ENCODE measurements at regions not wholly inside any gene's neighbourhood (a gene's known extent, or its start where the extent isn't known, plus 50 kb on each side); places are given as distances from the start of the nearest gene placed in this dataset.

DNA sequence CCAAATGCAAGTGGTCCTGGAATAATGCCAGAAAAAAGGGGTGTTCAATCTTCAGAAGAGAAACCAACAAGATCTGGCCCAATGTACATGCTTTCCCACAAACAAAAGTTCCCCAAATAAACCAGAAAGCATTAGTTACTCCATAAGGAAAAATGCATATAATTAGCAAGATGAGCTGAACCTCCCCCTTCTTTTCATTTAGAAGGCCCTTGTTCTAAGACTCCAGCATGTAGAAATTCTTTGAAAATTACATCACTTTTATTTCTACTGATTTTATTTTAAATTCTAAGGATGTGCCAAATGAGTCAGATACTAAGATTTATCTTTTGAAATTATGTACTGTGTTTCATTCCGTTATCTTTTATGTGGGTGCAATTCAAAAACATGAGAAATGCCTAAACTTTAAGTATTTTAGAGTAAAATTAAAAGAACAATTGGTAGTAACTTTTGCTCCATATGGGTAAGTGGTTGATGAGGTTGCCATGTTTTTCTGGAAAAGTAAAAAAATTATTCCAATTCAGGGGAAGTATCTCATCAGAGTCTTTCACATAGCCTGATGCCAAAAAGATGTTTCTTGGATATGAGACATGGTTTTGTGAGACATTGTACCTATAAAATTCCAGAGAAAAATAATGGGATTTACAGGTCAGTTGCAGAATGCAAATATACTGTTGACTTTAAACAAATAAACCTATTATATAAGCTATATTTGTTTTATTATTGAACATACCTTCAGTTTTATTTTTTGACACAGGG lies 106.5 kb upstream of the CCDC112 start:
- no peak for DNase-seq

DNA sequence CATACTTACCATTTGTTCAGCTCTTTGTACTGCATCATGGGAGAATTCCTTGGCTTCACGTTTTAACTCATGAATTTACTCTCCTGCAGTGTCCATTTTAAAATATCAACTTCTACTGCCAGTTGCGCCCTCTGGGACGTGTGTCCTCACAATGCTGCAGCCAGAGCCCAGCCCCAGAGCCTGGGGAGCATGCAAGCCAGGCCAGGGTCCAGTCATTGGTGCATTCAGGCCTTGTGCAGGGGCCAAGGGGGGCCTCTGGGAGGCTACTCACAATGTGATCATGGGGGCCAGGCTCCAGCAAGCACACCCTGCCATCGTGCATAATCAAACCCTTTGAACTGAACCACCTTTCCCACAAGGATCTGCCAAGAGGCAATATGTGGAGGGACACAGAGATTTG lies 105.6 kb upstream of the CCDC112 start:
- DNase-seq = no peak

DNA sequence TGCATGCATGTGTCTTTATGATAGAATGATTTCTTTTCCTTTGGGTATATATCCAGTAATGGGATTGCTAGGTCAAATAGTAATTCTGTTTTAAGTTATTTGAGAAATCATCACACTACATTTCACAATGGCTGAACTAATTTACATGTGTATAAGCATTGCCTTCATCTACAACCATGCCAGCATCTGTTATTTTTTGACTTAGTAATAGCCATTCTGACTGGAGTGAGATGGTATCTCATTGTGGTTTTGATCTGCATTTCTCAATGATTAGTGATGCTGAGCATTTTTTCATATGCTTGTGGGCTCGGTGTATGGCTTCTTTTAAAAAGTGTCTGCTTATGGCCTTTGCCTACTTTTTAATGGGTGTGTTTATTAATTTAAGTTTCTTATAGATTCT lies 102.3 kb upstream of the CCDC112 start:
- DNase-seq = no peak

DNA sequence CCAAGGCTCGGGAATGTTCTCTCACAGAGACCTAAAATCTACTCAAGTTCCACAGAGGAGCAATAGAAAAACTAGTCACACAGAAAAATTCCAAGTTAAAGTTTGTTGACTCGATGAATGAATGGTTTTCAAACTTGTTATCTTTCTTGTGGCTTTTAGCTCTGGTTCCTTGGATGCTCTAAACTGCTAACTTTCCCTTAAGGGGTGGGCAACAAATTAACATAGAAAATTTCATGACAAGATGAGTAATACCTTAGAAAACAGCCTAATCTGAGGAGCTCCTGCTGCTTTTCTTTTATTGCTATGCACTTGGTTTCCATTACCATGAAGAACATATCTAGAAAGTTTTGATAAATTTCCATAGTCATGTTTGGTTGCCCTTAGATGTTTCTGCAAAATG lies 100.2 kb upstream of the CCDC112 start:
- DNase-seq = no peak

DNA sequence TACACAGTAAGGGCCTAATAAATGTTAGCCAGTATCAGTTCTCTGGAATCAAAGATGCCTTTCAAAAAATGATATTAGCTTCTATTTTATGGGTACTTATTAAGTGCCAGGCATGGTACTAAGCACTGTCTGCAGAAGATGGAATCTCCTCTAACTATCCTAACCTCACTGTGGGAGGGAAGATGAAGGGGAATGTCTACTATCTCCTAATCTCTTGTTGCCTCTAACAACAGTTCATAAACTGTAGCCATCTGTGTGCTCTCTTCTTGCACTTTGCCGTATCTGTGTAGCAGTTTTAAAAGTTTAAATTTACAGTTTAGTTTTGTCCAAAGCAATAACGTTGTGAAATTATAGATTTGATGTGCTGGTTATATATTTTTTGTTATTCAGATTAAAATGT lies 99.6 kb upstream of the CCDC112 start:
- DNase-seq = no peak

DNA sequence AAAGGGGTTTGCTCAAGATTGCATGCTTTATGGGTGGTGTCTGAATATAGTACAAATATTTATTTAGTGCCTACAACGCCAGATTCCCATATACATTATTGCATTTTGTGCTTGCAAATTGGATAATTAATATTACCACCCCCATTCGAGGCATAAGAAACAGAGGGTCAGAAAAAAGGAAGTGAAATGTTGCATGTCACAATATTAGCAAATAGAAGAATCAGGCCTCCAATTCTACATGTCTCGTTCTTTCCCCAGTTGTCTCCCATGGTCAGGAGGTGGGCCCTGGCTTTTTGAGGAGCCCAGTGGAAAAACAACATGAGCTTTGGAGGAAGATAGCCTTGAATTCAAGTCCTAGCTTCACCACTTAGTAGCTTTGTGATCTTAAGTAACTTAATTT lies 98.1 kb upstream of the CCDC112 start:
- DNase-seq = no peak

DNA sequence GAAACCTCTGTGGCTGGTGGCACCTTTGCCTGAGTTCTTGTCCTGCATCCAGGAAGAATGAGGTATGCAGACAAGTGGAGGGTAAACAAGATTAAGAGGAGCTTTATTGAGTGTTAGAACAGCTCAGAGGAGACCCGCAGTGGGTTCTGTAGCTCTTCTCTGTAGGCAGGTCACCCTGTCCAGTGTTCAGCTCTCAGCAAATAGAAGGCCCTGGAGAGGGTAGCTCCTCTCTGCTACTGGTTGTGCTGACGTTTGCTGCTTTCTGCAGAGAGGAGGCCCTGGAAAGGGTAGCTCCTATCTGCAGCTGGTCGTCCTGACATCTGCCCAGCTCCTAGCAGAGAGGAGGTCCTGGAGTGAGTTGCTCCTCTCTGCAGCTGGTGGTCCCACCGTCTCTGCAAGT lies 96.8 kb upstream of the CCDC112 start:
- no peak for DNase-seq

DNA sequence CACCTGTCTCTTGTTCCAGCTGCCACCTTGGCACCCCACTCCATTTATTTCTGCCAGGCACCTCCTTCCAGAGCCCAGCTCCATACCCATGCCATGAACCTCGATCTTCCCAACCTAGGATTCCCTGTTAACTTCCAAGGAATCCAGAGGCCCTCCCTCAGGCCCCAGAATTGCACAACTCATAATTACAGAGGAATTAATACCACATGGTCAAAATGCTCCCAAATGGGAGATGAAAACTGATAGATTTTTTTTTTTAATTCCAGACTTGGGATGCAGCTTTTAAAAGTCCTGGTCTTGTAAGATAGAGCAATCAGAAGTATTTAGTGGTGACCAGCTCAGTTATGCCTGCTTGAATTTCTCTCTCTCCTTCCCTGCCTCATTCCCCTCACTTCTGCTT lies 96.2 kb upstream of the CCDC112 start:
- DNase-seq = no peak

DNA sequence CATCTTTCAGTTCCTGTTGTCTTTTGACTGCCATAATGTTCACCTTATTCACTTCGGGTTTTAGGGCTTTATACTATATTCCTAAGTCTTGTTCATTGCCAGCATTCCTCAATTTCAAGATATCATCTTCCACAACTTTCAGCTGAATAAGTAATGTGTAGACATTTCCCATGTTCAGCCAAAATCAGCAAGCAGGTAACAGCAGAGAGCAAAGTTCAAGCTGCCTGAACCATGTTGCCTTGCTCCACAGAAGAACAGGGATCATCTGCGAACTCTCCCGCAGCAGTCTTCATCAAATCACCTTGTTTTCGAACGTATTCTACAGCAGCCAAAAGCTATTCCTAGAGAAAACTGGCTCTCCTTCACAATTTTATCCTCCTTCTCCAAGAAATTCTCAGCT lies 95.3 kb upstream of the CCDC112 start:
- no peak for DNase-seq

DNA sequence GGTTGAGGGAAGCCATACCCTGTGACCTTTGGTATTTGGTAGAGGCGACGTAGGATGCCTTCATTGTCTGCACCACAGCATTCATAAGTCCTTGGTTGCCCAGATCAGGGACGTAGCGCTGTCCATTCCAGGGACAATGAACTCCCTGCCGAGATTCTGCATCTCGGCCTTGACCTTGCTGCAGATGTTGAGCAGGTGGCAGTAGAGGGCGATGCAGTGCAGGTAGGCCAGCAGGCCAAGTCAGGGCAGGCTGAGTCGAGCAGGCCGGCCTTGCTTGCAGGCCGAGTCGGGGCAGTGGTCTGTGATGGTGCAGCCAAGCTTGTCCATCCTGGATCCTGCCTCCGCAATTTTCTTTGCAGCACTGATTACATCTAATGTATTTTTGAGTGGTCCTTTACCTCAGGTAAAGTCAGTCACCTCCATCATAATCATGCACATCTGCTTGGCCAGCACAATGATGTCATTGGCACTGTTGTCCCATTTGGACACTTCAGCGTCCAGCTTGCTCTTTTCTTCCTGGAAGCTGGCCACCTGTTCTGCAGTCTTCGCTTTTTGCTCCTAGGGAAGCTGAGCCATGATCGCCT lies 93.4 kb upstream of the CCDC112 start:
- DNase-seq = no peak

DNA sequence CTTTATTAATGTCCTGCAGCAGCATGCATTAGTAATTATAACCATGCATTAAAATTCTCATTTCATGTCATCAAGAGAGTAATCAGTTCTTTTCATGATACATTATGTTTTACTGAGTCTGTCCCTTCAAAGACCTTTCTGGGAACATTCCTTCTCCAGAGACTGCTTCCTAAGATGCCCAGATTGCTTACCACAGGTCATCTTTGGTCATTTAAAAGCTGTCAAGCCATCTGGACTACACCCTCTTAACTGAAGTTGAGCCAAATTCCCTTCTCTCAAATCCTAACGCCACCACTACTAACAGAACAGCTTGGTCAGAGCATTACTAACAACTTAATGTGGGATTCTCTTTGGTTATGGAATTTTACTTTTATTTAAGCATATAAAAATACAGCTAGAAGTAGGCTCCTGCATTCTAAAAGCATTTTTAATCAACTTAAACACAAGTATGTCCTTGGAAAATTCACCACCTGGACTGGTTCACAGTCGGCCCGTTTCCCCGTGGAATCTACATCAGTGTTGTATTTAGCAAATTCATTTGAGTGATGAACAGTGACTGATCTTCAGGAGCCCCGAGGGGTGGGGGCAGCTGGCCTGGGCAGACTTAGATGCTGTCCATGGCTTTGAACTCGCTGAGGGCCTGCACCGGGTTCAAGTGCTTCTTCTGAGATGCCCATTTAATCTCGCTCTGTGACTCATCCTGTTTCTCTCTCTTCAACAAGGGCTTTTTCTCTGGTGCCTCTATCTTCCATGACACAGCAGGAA lies 92.8 kb upstream of the CCDC112 start:
- DNase-seq = no peak

DNA sequence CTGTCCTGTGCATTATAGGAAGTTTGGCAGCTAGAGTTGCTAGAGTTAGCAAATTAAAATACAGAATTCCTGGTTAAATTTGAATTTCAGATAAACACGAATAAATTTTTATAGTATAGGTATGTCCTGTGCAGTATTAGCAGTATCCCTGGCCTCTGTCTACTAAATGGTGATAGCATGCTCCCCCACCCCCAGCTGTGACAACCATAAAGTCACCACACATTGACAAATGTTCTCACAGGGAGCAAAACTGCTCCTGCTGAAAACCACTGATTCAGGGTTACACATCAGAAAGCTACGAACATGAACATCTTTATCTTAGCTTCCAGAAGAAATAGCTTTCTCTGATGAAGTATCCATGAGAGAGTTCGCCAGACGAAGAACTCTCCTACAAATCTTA lies 91.8 kb upstream of the CCDC112 start:
- DNase-seq = no peak

DNA sequence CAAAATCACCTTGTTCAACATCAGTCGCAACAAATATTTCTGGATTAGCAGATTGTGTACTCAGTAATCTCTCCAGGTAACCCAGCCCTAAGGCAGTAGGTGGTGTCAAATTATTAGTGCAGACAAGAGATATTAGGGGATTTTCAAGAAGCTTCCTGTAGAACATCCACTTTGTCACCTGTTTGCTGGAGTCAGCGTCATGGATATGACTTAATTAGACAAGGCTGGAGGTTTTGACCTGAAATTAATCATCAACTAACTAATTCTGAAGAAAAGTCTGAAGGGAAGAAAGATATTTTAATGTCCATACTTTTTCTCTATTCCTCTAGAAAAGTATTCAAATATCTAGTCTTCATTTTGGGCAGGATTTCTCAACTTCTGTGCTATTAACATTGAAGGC lies 91.4 kb upstream of the CCDC112 start:
- no peak for DNase-seq

DNA sequence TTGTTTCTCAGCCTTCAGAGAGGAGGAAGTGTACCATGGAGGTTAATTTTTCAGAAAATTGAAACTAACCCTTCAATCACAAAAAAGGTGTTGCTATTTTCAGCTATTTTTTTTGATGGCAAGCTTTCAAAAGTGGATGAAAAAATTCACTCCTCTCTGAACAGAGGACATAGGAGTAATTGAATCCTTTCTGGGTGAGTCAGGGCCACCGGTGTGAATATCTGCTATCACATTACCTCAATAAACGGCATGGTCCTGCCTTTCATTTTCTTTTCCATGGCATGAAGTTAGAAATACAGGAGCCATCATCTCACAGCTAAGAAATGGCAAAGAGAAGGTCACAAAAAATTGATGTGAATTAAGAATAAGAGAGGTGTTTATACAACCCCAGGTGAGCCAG lies 90.2 kb upstream of the CCDC112 start:
- no peak for DNase-seq

DNA sequence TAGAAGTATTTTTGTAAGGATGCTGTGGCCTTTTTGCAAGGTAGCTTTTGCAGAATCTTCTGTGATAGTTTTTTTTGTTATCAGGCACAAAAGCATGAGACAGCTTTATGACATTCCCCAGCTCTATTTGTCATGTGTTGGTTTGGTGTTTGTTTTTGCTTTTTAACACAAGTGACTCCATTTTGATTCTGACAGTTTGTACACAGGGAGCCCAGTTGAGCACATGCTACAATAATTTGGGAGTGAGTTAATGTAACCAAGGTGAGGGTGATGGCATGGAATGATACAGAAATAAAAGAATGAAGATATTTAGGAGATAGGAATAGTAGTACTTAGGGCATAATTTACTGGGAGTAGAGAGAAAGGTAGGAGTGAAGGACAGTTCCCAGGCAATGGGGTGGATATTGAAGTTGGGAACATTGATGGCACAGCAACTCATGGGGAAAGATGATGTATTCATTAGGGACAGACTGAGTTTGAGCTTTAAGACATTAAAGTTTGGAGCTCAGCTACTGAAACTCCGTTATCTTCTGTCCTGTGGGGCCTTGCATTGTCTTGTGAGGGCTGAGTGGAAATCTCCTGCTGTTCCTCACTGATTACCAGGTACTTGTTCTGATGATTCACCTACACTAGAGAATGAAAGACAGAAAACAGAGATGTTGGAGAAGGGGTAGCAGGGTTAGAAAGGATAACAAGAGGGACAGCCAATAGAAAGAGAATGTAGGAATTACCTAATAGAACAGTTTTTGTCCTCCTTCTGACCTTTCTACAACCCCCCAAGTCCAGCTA lies 88.3 kb upstream of the CCDC112 start:
- no peak for DNase-seq

DNA sequence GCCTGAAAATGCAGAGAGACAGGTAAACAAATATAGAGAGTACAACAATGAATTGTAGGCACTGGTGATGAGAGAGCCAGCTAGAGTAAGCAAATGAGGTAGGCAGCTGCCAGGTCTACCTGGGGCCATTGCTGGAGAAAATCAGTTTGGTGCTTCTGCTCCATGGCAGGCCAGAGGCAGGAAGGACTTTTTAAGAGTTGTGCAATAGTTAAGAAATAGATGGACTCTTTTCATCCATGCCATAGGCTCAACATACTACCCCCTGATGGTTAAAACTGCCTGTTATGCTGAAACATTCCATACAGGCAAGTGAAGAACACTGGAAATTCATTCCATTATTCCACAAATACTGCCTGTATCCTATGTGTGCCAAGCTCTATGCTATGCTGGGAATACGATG lies 86.5 kb upstream of the CCDC112 start:
- no peak for DNase-seq

DNA sequence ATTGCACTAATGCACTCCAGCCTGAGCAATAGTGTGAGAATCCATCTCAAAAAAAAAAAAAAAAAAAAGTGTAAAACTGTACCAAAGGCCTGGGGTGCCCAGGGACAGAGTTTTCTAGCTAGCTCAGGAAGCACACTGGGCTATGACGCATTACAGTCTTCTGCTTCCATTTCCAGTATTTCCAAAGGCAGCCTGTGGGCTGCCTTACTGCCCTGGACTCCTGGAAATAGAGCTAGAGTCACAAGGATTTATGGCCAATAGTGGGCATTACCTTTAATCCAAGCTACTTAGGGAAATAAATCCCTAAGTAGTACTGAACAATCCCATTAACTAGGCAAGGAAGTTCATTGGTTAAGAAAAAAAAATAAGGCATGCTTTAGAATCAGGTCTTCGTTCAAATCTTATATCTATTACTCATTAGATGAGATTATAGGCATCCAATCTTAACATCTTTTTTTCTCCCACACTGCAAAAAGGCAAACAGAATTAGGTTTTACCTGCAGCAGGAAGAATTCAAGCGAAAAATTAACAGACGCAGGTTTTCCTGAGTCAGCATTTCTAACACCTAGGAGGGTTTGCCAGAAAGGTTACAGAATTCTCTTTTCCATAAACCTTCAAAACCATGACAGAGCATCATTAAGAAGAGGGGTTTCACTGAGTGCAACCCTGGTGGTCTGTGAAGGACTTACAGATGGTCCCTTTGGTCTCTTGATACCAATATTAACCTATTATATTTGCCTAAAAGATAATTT lies 85.6 kb upstream of the CCDC112 start:
- no peak for DNase-seq

DNA sequence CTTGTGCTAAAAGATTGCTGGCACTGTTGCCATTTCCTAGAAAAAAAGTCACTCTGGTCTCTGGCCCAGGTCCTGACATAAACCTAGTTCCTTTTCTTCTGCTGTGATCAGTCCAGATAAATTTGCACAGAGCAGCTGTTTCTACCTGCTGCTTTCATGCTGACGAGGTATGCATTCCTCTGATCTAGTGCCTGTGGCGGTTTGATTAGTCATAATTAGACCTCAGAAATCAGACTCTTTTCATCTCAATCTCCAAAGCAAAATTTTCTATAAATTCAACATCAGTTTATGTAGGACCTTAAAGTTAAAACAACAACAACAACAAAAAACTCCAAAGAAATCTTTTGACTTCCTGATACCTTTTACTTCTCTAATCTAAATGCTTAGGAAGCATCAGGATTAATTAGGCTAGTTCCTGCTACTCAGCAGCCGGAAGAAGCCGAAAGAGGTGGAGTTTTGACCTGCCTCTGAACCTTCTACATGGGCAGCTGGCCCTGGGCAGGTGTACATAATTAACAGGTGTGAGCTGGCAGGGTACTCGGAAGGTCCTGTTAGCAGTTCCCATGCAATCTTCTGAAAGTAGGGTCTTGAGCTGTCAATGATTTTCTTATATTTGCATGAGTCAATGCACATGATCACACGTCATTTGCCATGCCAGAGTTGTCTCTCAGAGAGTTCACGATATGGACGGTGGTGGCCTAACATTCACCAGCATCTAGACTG lies 83.3 kb upstream of the CCDC112 start:
- DNase-seq = no peak

DNA sequence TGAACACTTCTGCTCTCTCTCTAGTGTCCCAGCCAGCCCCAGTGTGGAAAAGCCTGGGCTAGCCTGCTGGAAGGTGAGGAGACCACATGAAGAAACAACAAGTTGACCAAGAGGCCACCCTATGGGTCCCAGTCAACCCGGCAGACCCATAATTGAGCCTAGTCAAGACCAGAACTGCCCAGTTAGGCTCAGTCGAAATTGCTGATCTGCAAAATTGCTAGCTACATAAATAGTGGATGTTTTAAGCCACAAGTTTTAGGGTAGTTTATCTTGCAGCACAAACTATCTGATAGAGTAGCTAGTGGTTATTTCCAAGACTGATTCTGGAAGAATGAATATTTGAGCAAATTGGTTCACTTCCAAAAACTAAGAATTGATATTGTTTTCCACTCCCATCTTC lies 82.3 kb upstream of the CCDC112 start:
- no peak for DNase-seq

DNA sequence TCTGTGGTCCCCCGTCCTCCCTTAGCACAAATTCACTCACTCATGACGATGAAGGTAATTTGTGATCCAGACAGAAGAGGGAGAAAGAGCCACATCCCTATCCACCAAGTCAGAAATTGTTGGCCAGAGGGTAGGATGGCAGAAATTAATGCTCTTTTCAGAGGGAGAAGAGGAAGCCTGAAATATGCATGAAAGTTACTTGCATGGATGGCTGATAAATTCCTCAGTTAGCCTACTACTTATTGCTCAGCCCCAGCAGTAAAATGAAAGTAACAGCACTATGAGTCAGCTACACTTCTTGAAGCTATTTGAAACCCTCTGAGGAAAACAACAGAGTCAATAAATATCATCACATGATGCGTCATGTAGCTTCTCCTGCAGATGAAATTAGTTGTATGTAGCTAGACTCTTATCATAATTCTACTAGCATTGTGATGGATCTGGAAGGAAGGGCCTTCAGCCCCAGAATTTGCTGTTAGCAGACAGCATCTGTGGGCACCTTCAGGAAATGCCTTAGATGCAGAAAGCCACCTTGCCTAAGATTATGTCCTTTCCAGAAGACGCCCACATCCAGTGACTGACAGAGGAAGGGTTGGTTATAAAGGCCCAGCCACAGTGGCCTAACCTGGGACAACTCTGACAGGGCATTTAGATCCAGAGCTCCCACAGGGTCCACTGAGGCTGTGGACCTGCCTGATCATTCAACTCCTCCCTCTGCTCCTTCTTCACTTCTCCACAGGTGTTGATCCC lies 81.2 kb upstream of the CCDC112 start:
- DNase-seq = peak; percentile 37

DNA sequence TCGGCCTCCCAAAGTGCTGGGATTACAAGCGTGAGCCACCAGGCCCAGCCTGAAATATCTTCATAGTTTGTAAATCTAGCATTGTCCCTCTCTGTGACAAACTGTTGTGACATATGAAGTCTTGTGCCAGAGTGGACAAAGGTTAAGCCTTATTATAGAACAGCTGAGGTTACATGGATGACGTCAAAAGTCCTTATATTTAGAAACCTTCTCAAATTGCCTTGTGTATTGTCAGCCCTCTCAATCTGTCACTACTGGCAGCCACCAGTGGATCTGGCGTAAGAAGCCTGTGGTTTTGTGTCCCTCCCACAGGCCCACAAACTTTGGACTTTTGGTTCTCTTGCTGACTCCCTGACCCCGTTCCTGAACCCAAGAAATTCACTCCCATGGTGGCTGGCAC lies 79.4 kb upstream of the CCDC112 start:
- peak; percentile 71 for DNase-seq

Data from tongue (tissue), 1 donor.